SK-N-MC (cell line): ENCODE measurements at regions not wholly inside any gene's neighbourhood (a gene's known extent, or its start where the extent isn't known, plus 50 kb on each side); places are given as distances from the start of the nearest gene placed in this dataset.

Experiments
- EZH2 ChIP-seq: fragments of 200-600 bp; sonication (generic); IDR thresholded peaks from one replicate; pipeline ENCODE4 v1.6.1; 2017; ENCODE audit warnings: antibody characterized with exemption
- FOXP2 ChIP-seq: optimal IDR thresholded peaks from 2 replicates; pipeline ENCODE3; 2011; ENCODE audit warnings: mild to moderate bottlenecking, moderate library complexity; ENCODE audit not compliant: insufficient read depth; ENCODE audit errors: extremely low read length, control extremely low read depth
- POLR2AphosphoS5 ChIP-seq: IDR thresholded peaks from 2 replicates; pipeline ENCODE4 v1.6.1; 2012; ENCODE audit warnings: mild to moderate bottlenecking, low read depth, low read length, borderline replicate concordance

GRCh38 chr3:106635826-106636225 is 741.4 kb upstream of the CCDC54 start:
- TF ChIP-seq POLR2AphosphoS5 = no peak
- TF ChIP-seq EZH2 = no peak
- no peak for TF ChIP-seq FOXP2
